ENCODE measurements at regions not wholly inside any gene's neighbourhood (a gene's known extent, or its start where the extent isn't known, plus 50 kb on each side); places are given as distances from the start of the nearest gene placed in this dataset.
A peak's percentile ranks its signal among the peaks of the same experiment; 100 is the strongest.

DNA sequence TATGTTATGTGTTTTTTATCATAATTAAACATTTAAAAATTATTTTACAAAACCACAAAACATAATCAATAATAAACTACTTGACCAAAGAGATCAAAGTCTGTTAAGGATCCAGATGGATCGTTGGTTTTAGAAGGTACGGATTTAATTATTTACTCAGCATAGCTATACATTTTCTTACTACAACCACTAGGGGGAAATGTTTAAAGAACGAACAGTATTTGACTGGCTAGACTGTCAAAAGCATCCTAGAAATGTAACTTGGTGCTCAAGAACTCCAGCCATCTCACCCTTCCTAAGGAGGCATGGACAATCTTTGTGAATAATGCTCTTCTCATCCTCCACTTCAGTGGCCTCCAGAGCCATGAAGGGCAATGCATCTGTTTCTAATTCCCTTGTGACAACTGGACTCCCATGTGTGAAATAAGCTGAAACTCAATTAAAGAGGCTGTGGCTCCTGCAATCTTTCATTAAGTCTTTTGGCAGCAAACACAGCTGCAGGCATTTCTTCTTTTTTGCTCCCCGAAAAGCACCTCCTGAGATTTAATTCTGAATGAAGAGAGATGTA lies 94.7 kb upstream of the TUSC7 start:
- intact Hi-C loops (cut with micrococcal nuclease; ENCODE audit: unreplicated experiment): loop anchor here (1.0 kb wide), 1 partner anchor 143 kb away; no protein-coding TSS in a partner anchor

DNA sequence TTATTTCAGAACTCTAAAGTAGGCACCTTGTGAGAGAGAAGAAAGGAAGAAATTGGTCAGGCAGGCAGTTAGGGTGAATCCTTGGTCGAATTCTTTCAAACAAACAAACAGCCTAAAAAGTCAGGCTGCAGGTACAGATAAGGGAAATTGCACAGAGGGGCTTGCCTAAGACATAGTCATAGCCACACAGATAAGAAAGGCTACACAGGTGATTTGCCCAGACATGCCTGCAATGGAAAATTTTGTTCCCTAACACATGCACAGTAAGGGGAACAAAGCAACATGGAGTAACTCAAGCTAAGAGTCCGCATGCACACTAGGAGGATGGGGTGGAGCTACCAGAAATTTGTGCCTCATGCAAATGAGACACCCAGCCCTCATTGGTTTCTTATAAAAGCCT lies 91.4 kb upstream of the TUSC7 start:
- intact Hi-C loops (cut with micrococcal nuclease; ENCODE audit: unreplicated experiment): no loop called here
- ATAC-seq (no peak), DNase-seq (ENCODE audit: low spot score) (peak; percentile 0), FAIRE-seq (no peak)
- Histone ChIP-seq H3K36me3 (replicated peaks in 1 of 2; ENCODE audit: control insufficient read depth in 1 of 2, insufficient read depth in 2 of 2, low read length in 2 of 2) (no peaks in the 10 kb centered on the region), H3K27ac (ENCODE audit: extremely low read length, insufficient read depth, low read length) (no peak overlapping the region), H3K9me3 (ENCODE audit: low read length) (peaks cover 19% of the 10 kb centered on the region; the same call in 1 of the 2 replicates), H3K27me3 (ENCODE audit: control insufficient read depth in 1 of 2, insufficient read depth in 2 of 2, low read length in 2 of 2) (no peaks in the 10 kb centered on the region), H3K4me2 (ENCODE audit: low read depth, low read length) (no peak overlapping the region), H3K4me3 (replicated peaks in 1 of 3; ENCODE audit: insufficient read depth in 1 of 3, low read depth in 2 of 3, low read length in 3 of 3) (no peak overlapping the region), H4K20me1 (ENCODE audit: insufficient read depth, low read length) (no peaks in the 10 kb centered on the region), H2AFZ (ENCODE audit: low read length) (no peak overlapping the region), H3K4me1 (ENCODE audit: insufficient read depth, low read length) (no peaks in the 10 kb centered on the region), H3K9ac (ENCODE audit: insufficient read depth, low read depth, low read length) (no peak overlapping the region), H3K79me2 (ENCODE audit: insufficient read depth, low read length) (no peaks in the 10 kb centered on the region)
- ChIA-PET CTCF (ENCODE audit: low intra/inter-chr PET ratio, low total read pairs) (no interaction called here), POLR2A (no interaction called here)
- TF ChIP-seq MED13 (CRISPR knock-in tag; IDR thresholded peaks at IDR 0.05) (no peak), TP53 (CRISPR knock-in tag; conservative IDR thresholded peaks at IDR 0.05) (peak; percentile 94)
- in situ Hi-C loops (cut with HindIII; ENCODE audit: extremely low pct_ligation_motif_present, low pct_unique_long_range_greater_than_20kb): no loop called here
- WGBS (ENCODE audit: low lambda C conversion rate): 3% methylated on average over 1 of the region's 2 CpGs
- no TSS peak for BruUV-seq (replicated peaks)

More for the DNA sequence above, 94.7 kb upstream of the TUSC7 start:
- peak; percentile 5 for DNase-seq (ENCODE audit: low spot score)
- in situ Hi-C loops (cut with HindIII; ENCODE audit: extremely low pct_ligation_motif_present, low pct_unique_long_range_greater_than_20kb): no loop called here
- H3K9me3 ChIP-seq (ENCODE audit: low read length): peaks cover 14% of the 10 kb centered on the region; the same call in 1 of the 2 replicates
- no TSS peak for BruUV-seq (replicated peaks)
- FAIRE-seq: peak; percentile 18
- 8% methylated on average over 4 of the region's 4 CpGs for WGBS (ENCODE audit: low lambda C conversion rate)
- ChIA-PET CTCF (ENCODE audit: low intra/inter-chr PET ratio, low total read pairs) (no interaction called here), POLR2A (no interaction called here)
- H3K27me3 ChIP-seq (ENCODE audit: control insufficient read depth in 1 of 2, insufficient read depth in 2 of 2, low read length in 2 of 2): no peaks in the 10 kb centered on the region
- TF ChIP-seq, protein P1, sequence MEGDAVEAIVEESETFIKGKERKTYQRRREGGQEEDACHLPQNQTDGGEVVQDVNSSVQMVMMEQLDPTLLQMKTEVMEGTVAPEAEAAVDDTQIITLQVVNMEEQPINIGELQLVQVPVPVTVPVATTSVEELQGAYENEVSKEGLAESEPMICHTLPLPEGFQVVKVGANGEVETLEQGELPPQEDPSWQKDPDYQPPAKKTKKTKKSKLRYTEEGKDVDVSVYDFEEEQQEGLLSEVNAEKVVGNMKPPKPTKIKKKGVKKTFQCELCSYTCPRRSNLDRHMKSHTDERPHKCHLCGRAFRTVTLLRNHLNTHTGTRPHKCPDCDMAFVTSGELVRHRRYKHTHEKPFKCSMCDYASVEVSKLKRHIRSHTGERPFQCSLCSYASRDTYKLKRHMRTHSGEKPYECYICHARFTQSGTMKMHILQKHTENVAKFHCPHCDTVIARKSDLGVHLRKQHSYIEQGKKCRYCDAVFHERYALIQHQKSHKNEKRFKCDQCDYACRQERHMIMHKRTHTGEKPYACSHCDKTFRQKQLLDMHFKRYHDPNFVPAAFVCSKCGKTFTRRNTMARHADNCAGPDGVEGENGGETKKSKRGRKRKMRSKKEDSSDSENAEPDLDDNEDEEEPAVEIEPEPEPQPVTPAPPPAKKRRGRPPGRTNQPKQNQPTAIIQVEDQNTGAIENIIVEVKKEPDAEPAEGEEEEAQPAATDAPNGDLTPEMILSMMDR (CRISPR knock-in tag; IDR thresholded peaks at IDR 0.05): 0 out of 2 replicates have a peak, but pooled peaks have one; percentile 20
- no peak for TF ChIP-seq HNRNPH1 (optimal IDR thresholded peaks at IDR 0.05; ENCODE audit: low read depth, low read length)
- no peaks in the 10 kb centered on the region for H3K36me3 ChIP-seq (replicated peaks in 1 of 2; ENCODE audit: control insufficient read depth in 1 of 2, insufficient read depth in 2 of 2, low read length in 2 of 2)
- H4K20me1 ChIP-seq (ENCODE audit: insufficient read depth, low read length): no peaks in the 10 kb centered on the region
- no peaks in the 10 kb centered on the region for H3K4me1 ChIP-seq (ENCODE audit: insufficient read depth, low read length)
- no peak overlapping the region for H3K9ac ChIP-seq (ENCODE audit: insufficient read depth, low read depth, low read length)
- no peak overlapping the region for H3K27ac ChIP-seq (ENCODE audit: extremely low read length, insufficient read depth, low read length)
- H3K4me2 ChIP-seq (ENCODE audit: low read depth, low read length): no peak overlapping the region
- peak; percentile 75 for ATAC-seq
- H2AFZ ChIP-seq (ENCODE audit: low read length): no peak overlapping the region
- H3K79me2 ChIP-seq (ENCODE audit: insufficient read depth, low read length): no peaks in the 10 kb centered on the region
- no peak overlapping the region for H3K4me3 ChIP-seq (replicated peaks in 1 of 3; ENCODE audit: insufficient read depth in 1 of 3, low read depth in 2 of 3, low read length in 3 of 3)
